ENCODE measurements at regions not wholly inside any gene's neighbourhood (a gene's known extent, or its start where the extent isn't known, plus 50 kb on each side); places are given as distances from the start of the nearest gene placed in this dataset.

GRCh38 chr5:161001604-161002003 is 149.6 kb upstream of the ATP10B start:
- no peak for TF ChIP-seq YY1 (IDR thresholded peaks at IDR 0.05; ENCODE audit: low read depth)
- TF ChIP-seq TEAD4 (IDR thresholded peaks at IDR 0.05), result no peak
- no peak for TF ChIP-seq ZBTB7A (IDR thresholded peaks at IDR 0.05; ENCODE audit: low read depth)
- no peak for TF ChIP-seq TAF1 (IDR thresholded peaks at IDR 0.05; ENCODE audit: low read depth)
- no peak for TF ChIP-seq EP300 (IDR thresholded peaks at IDR 0.05; ENCODE audit: borderline replicate concordance)
